Esophagus muscularis mucosa (tissue), 3 donors: ENCODE measurements at regions not wholly inside any gene's neighbourhood (a gene's known extent, or its start where the extent isn't known, plus 50 kb on each side); places are given as distances from the start of the nearest gene placed in this dataset.

ENCODE experiments used
- CTCF ChIP-seq, 3 experiments: fragments of 200-600 bp in 2 of 3; fragments of 450-650 bp in 1 of 3; sonication (generic) in 2 of 3; IDR thresholded peaks; one replicate each; pipeline ENCODE4 v1.5.1; 2017 to 2019; ENCODE audit warnings: antibody characterized with exemption in 3 of 3, mild to moderate bottlenecking in 2 of 3, moderate library complexity in 1 of 3
- POLR2A ChIP-seq: fragments of 450-650 bp; IDR thresholded peaks from one replicate; pipeline ENCODE4 v1.6.1; 2017; ENCODE audit warnings: antibody characterized with exemption, moderate library complexity, mild to moderate bottlenecking, low read depth

- TF ChIP-seq CTCF (IDR thresholded peaks at IDR 0.05) = no peak
- TF ChIP-seq POLR2A = no peak
Measured at GRCh38 chr2:209194717-209195116, 229.1 kb upstream of the MAP2 start.
